GM21717 (cell line): ENCODE measurements at regions not wholly inside any gene's neighbourhood (a gene's known extent, or its start where the extent isn't known, plus 50 kb on each side); places are given as distances from the start of the nearest gene placed in this dataset.
"Not testable (repeated sequence)": the region's sequence is repeated elsewhere in the genome, so short reads cannot be mapped to it uniquely, and the experiment has no call there.

Experiments
- ATAC-seq: cut with Tn5 transposase; IDR thresholded peaks from one replicate; pipeline ENCODE4 v1.9.1; 2021; ENCODE audit warnings: mild to moderate bottlenecking, moderate library complexity; ENCODE audit not compliant: unreplicated experiment

DNA sequence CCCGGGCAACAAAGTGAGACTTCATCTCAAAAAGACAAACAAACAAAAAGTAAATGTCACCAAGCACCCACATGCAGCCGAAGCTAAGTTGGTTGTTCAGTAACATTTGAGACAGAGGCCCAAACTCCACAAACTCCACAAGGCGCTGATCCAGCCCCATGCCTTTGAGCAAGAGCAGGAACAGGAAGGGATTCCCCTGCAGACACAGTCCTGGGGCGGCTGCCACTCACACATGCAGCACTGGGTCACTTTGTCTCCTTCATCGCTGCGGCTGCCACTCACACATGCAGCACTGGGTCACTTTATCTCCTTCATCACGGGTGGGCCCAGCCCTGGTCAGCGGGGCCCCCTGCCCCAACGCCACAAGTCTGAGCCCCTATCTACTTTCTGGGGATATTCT, 246.9 kb upstream of the RREB1 start:
- no peak for ATAC-seq

DNA sequence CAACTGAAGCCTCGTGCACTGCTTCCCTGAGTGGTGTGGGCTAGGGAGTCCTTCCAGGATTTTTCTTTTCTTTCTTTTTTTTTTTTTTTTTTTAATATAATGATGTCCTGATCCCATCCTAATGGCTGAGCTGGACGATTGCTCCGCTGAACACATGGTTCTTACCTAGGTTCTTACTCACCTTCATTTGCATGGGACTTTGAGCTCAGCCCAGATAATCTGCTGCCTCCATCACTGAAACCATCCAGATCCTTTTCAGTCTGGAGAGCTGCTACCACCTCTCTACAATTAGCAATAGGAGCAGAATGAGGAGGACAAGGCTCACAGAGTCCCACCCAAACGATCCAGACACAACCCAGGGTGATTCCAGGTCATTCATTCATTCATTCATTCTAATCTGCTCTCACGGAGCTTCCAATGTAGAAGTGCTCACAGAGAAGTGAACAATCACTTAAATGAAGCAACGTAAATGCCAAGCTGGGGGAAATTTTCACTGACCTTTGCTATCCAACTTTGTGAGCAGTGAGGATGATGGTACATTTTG, 246.3 kb upstream of the RREB1 start:
- ATAC-seq: no peak

DNA sequence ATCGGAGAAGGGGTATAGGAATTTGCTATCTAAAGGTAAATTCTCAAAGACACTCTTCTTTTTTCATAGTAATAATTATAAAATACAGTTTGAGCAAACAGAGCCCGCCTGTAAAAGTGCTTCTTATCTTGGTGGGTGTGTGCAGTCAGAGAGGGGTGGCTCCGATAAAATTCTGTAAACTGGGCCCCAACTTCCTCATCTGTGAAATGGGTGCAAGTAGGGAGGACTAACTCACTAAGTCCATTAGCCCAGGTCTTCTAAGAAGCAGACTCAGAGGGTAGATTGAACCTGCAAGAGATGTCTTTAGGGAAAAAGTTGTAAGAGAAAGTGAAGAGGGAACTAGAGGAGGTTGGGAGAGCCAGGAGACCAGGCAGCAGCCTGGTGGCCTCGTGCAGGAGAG, 245.8 kb upstream of the RREB1 start:
- ATAC-seq: no peak

DNA sequence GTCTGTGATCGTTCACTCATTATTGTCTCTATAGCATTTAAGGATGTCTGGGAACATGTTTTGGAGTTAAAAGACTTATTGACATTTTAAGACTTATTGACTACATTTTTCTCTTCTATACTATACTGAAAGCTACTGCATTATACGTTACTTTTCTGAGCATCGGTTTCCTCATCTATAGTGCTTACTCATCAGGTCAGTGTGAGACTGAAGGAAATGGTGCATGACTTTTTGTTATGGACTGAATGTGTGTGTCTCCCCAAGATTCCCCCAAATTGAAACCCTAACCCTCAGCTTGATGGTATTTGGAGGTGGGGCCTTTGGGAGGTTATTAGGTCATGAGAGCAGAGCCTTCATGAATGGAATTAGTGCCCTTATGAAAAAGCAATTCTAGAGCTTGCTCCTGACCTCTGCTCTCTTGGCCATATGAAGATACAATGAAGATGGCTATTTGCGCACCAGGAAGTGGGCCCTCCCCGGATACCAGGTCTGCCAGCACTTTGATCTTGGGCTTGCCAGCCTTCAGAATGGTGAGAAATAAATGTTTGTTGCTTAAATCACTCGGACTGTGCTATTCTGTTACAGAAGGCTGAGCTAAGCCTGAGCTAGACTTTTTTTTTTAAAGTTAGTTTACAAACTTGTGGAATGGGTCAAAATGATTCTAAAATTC, 243.7 kb upstream of the RREB1 start:
- ATAC-seq: no peak

DNA sequence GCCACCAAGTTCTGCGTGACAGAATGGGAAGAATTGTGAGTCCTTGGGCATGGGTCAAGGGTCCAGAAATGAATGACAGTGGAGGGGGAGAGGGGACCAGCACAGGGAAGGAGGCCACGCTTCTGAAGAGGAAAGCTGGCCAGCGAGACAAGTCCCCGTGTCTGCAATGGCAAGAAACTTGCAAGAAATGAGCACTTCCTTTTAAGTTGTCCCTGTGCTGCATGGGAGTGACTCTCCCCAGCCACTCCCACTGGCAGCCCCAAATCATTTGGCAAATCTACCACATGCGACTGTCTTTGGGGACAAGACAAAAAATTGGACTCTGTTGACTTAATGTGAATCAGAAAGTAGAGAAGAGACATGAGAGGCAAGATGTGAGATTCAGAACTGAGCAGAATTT, 242.2 kb upstream of the RREB1 start:
- ATAC-seq: no peak

DNA sequence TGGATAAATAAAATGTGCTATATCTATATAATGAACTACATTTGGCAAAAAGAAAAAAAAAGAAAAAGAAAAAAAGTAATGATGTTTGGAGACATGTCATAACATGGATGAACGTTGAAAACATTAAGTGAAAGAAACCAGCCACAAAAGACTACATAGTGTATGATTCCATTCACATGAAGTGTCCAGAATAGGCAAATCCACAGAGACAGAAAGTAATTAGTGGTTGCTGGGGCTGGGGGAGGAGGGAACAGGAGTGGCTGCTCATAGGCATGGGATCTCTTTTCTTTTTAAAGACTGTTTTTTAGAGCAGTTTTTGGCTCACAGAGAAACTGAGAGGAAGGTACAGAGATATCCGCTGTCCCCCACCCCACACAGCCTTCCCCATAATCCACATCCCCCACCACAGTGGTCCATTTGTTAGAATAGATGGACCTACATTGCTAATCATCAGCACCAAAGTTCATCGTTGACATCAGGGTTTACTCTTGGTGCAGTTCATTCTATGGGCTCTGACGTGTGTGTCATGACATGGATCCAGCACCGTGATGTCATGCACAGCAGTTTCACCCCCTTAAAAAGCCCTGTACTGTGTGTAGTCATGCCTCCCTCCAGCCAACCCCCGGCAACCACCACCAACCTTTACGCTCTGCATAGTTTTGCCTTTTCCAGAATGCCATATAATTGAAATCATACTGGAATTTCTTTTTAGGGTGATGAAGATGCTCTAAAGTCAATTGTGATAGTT, 240.9 kb upstream of the RREB1 start:
- ATAC-seq: no peak

DNA sequence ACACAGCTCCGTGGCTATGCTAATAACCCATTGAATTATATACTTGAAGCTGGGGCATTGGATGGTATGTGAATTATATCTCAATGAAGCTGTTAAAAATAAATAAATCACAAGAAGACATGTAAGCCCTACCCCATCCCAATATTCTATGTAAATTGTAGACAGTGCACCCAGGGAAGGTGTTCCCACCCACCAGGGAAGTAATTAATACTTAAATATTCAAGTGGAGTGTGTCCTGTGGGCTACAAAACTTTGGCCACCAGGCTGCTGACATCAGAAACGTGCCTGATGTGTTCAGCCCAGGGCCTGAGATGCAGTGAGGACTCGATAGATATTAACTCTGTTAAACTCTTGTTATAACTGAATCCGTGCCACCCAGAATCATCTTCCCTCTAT, 240.4 kb upstream of the RREB1 start:
- ATAC-seq: no peak

DNA sequence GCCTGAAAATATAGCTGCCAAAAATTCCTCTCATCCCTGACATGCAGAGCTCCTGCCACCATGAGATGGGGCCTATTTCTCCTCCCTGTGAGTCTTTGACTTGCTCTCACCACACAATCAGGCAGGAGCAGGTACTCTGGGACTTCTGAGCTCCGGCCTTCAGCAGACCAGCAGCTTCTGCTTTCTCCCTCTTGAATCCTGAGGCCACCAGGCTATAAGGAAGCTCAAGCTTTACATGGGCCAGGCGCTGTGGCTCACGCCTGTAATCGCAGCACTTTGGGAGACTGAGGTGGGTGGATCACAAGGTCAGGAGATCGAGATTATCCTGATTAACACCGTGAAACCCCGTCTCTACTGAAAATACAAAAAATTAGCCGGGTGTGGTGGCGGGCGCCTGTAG, 238.7 kb upstream of the RREB1 start:
- no peak for ATAC-seq

DNA sequence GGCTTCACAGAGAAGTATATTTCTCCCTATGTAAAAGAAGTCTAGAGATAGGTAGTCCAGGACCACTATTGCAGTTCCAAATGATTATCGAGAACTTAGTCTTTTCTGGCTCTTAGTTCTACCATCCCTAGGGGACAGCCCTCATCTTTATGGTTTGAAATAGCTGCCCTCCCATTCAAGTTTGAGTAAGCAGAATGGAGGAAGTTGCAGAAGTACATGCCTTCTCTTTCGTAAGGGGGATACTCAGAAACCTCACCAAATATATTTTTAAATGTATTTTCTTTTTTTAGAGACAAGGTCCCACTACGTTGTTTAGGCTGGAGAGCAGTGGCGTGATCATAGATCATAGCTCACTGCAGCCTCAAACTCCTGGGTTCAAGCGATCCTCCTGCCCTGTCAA, 236.8 kb upstream of the RREB1 start:
- no peak for ATAC-seq

DNA sequence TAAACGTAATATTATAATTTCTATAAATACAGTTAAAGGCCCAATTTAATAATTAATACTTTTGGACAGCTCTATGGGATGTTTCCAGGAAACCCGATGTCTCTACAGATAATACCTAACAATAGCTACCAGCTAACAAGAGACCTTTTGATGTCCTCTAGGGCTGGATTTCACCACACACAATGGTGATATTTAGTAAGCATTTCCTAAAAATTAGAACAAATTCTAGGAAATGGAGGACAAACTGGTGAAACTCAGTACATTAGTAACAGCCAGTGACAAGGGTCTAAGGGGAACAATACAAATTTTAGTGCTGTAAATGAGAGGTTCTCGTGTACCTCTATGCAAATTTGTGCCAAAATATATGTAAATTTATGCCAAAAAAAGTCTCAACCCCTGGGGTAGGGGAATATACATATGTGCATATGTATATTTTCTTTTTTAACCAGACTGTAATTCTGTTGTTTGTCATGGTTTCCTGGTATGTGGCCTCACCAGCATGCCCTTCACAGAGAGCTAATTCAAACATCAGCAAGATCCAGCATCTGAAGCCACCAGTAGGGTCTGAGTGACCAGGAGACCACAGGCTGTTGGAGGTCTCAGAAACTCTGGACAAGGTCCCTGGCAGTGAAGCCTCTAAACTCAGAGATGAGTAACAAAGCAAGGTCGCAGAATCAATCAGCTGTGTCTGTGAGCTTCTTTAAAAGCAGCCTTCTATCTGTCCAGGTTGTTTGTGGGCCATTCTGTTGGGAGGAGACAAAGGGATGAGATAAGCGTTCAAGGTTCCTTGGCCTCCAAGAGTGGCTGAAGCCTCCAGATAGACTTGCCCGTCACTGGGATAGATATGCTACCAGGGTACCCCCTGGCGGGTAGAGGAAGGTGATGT, 235.1 kb upstream of the RREB1 start:
- no peak for ATAC-seq

DNA sequence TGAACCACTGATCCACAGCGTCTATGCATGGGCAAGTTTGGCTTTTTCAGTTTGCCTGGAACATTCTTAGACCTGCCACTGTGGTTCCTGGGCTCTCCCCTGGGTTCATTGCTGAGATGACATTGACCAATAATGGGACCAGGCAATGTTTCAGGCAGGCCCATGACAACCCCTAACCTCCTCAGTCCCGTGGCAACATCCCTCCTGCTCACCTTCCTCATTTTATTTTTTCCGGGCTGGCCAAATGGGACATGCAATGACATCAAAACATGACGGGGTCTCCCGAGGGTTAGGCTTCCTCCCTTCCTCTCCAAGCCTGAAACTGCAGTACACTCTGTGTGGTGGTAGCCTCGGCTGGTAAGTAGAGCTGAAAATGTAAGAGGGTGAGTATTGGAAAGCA, 234.0 kb upstream of the RREB1 start:
- ATAC-seq: no peak

DNA sequence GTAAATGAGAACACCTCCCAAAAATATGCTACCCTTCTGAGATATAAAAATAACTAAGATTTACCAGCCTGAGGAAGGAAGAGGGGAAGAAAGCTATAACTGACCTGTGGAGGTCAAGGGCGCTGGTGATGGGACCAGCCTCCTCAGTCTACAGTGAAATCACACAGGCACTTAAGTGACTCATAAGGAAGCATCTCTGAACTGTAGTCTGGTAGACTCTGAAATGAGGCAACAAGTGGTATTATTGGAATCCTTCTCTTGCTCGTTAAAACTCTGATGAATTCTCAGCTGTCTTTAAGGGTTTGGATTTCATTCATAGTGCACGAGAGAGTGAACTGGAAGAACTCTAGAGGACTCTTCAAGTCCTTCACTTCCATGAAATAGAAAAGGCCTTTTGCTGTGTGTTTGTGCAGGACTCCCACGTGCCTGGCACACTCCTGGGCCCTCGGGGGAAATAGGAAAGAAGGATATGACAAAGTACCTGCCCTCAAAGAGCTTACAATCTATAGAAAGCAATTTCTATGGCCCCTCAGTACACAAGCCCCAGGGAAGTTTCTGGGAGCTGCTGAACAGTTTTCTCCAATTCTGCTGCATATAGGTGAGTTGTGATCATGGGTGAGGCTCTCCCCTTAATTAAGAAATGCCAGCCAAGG, 231.8 kb upstream of the RREB1 start:
- ATAC-seq: no peak

DNA sequence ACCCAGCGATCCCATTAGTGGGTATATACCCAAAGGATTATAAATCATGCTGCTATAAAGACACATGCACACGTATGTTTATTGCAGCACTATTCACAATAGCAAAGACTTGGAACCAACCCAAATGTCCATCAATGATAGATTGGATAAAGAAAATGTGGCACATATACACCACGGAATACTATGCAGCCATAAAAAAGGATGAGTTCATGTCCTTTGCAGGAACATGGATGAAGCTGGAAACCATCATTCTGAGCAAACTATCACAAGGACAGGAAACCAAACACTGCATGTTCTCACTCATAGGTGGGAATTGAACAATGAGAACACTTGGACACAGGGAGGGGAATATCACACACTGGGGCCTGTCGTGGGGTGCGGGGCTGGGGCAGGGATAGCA, 230.0 kb upstream of the RREB1 start:
- ATAC-seq: not testable (repeated sequence)

DNA sequence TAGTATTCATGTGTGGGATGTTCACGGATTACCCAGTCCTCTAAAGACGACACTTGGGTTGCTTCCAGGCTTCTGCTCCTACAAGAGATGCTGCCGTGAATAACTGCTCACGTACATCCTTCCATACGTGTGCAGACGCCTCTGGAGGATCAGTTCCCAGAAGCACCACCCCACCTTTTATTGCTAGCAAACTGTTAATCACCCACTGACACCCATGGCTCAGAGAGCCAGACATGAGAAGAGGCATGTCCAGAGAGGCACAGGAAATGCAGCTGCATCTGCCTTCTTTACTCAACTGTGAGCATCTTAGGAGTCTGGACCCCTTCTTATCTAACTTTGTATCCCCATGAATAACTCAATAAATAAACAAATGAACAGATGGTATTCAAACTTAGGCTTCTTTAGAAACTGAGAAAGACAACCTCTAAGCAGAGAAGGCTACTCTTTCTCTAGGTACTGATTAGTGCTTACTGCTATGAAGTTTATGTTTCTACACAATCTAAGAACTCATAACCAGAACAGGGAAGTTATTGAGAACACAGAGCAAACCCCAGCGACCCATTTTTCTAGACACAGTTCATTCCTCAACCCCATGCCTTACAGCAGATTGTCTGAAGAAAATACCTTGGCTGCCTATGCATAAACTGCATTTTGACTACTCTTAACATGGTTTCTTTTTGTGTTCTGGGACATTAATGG, 228.7 kb upstream of the RREB1 start:
- ATAC-seq: no peak

DNA sequence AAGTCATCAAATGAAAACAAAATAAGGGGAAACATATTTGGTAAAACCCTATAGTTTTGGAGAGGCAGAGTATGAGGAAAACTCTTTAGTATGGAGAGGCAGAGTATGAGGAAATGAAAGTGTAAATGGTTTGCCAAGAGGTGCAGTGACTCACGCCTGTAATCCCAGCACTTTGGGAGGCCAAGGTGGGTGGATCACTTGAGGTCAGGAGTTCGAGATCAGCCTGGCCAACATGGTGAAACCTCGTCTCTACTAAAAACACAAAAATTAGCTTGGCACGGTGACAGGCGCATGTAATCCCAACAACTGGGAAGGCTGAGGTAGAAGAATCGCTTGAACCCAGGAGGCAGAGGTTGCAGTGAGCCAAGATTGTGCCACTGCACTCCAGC, 228.2 kb upstream of the RREB1 start:
- ATAC-seq: not testable (repeated sequence)

DNA sequence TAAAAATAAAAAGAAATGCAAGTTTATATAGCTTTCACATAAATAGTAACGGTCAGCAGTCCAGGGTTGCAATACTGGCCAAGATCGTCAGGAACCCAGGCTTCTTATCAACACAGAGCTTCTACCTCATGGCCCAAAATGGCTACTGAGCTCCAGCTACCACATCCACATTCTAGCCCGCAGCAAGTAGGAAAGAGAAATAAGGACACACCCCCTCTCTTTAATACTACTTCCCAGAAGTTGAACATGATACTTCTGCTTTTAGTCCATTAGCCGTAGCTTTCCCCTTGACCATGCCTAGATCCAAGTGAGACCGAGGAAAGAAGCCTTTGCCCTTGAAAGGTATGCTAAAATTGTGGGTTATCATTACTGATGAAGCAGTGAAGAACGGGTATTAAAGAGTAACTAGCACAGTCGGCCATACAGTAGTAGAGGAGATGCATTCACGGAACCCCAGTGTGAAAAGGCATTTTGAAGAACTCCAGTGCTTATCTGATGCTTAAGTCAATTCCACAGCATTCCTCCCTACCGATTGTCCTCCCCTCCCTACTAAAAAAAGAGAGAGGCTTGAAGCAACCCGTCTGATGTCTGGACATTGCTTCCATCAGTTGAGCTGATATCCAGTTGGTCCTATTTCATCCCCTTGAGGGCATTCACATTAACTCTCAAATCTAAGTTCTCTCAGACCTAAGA, 226.9 kb upstream of the RREB1 start:
- ATAC-seq: no peak

DNA sequence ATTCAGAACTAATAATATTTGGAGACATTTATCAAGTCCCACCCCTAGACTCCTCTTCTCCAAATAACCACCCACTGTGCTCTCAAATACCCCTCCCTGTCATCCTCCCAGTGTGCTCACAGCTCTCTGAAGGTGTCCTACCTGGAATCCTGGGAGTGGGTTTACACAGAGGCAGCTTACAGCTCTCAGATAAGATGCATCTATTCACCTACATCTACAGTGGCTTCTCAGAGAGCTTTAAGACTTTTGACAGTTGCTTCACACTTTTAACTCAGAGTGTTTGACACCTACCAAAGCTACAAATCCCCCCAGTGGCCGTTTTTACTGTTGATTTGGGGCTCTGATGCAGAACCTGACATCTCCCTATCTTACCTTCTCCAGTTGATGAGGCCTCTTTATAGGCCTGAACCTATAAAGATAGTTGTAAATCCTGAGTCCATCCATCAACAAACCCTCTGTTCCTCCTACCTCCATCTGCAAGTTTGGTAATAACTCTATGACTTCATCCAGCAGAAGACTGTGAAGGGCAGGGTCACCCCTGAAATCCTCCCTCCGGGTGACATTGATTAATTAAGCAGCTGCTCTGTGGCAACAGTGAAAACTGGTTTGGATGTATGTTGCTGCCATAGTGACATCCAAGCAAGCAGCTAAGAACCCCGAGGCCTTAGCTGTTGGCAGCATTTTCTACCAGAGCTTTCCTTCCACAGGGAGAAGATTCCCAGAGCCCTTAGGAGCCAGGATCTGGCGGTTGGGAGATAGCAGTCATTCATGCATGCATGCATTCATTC, 226.1 kb upstream of the RREB1 start:
- no peak for ATAC-seq

DNA sequence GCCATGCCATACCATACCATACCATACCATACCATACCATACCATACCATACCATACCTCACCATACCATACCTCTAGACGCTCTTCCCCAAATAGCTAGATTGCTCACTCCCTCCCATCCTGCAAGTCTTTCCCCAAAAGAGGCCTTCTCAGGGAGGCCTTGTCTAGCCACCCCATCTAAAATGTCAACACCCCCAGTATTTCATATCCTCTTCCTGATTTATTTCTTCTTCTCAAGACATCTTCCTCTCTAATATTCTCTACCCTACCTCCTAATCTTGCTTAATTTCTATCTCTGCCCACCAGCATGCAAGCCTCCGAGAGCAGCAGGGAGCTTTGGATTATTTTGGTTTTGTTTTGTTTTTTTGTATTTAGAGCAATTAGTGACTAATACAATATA, 225.2 kb upstream of the RREB1 start:
- ATAC-seq: no peak

DNA sequence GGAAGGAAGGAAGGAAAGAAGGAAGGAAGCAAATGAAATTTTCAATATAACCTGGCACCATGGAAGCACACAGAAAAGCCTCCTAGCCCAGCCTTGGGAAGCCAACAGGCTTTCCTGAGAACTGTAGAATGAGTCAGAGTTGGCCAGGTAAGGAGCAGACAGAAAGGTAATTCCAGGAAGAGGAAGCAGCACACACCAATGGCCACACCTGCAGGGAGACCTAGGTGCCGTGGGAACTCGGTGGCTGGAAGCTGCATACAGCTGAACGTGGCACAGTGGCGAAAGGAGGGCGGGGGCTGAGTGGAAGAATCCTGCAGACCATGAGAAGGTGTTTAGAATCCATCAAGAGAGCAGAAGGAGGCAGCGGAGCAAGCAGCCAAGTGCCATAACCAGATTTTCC, 224.8 kb upstream of the RREB1 start:
- no peak for ATAC-seq
